GM12864 (cell line): ENCODE measurements at regions not wholly inside any gene's neighbourhood (a gene's known extent, or its start where the extent isn't known, plus 50 kb on each side); places are given as distances from the start of the nearest gene placed in this dataset.

Experiments used
- DNase-seq: peaks from one replicate; pipeline ENCODE4 v3.0.0-alpha.2; 2011; ENCODE audit warnings: low read depth
- H3K4me3 ChIP-seq: 2 replicates; pipeline ENCODE4 v1.5.1; 2011; ENCODE audit warnings: mild to moderate bottlenecking, low read depth, low read length, control low read depth
- CTCF ChIP-seq: IDR thresholded peaks from 2 replicates; pipeline ENCODE4 v1.5.1; 2011; ENCODE audit warnings: low read depth, mild to moderate bottlenecking, moderate library complexity, low read length, control low read depth, inconsistent platforms; ENCODE audit errors: missing control alignments

- no peak for DNase-seq
- TF ChIP-seq CTCF = no peak
Measured at GRCh38 chr3:115236496-115236895, 89.4 kb upstream of the ZBTB20 start.

GRCh38 chr3:115239717-115240116 is 92.6 kb upstream of the ZBTB20 start:
- TF ChIP-seq CTCF = no peak
- H3K4me3 ChIP-seq = no peak overlapping the region
- no peak for DNase-seq

More at GRCh38 chr3:115236496-115236895, 89.4 kb upstream of the ZBTB20 start:
- no peak overlapping the region for H3K4me3 ChIP-seq

- no peak overlapping the region for H3K4me3 ChIP-seq
- no peak for DNase-seq
- no peak for TF ChIP-seq CTCF
Measured at GRCh38 chr3:115244350-115244749, 97.3 kb upstream of the ZBTB20 start.

- DNase-seq = no peak
- no peak for TF ChIP-seq CTCF
- H3K4me3 ChIP-seq = no peak overlapping the region
Measured at GRCh38 chr3:115245438-115245837, 98.3 kb upstream of the ZBTB20 start.

GRCh38 chr3:115245899-115246298 is 98.8 kb upstream of the ZBTB20 start:
- no peak for TF ChIP-seq CTCF
- no peak for DNase-seq

GRCh38 chr3:115246461-115247020 is 99.5 kb upstream of the ZBTB20 start:
- no peak for TF ChIP-seq CTCF
- H3K4me3 ChIP-seq = no peak overlapping the region
- DNase-seq = no peak

More at GRCh38 chr3:115245899-115246298, 98.8 kb upstream of the ZBTB20 start:
- H3K4me3 ChIP-seq = no peak overlapping the region

- DNase-seq = no peak
- H3K4me3 ChIP-seq = no peak overlapping the region
- TF ChIP-seq CTCF = no peak
Measured at GRCh38 chr3:115248274-115248673, 101.2 kb upstream of the ZBTB20 start.
